ENCODE measurements at regions not wholly inside any gene's neighbourhood (a gene's known extent, or its start where the extent isn't known, plus 50 kb on each side); places are given as distances from the start of the nearest gene placed in this dataset.

DNA sequence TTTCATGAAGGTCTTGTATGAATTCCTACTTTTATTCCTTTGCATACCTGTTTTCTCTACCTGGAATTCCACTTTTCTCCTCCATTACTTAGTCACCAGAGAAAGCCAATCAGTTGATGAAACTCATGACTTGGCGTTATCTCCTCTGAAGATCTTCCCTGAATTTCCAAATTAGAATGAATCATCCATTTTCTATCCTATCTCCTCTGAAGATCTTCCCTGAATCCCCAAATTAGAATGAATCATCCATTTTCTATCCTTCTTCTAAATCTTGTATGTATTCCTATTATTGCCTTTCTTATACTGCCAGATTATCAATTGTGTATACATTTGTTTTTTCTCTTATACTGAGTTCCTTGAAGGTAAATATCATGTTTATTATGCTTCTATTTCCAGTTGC lies 440.4 kb downstream of the CCDC85A start:
- DNase-seq = no peak

DNA sequence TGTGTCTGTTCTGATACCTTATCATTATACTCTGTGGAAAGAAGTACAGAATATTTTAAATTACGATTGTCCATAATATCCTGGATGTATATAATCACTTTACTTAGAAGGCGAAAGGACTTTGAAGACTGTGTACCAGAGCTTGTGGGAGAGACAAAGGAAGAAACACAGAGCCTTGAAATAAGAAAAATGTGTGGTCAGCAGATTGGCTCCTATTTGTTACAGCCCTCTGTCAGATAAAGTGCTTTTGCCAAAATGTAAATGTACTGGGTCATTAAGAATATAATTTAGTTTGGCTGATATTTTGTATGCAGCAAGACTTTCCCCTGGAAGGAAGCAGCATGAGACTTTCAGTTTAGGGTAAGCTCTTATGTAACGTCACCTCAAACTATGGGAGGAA lies 443.1 kb downstream of the CCDC85A start:
- no peak for DNase-seq

DNA sequence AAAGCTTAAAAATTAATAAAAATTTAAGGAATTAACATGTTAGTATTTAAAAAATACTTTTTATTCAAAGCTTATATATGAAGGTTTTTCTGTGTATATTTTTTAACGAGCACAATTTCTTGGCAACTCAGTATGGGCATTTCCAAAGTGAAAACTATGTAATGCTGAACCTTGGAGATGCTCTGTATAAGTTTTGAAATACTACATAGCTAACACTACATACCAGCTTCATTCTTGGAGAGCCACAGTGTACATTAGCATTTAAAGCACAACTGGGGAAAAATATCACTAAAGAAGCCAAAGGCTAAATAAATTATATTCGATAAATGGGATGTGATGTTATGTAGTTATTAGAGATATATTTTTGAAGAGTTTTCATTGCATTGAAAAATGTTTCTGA lies 446.5 kb downstream of the CCDC85A start:
- no peak for DNase-seq

DNA sequence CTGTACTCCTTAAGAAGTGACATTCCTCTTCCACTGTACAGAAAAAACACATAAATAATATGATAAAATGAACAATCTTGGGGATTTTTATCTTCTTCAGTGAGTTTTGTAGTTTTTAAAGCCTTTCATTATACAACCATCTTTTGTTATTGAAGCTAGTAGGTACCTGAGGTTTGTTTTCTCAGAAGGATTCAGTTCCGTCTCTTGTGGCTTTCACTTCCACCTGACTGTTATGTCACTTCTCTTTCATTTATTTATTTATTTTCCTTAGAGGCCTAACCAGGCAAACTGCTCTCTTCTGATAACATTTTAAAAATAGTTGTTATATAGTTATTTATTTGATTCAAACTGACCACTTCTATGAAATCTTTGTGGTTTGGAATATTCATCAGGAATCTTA lies 464.2 kb downstream of the CCDC85A start:
- no peak for DNase-seq

DNA sequence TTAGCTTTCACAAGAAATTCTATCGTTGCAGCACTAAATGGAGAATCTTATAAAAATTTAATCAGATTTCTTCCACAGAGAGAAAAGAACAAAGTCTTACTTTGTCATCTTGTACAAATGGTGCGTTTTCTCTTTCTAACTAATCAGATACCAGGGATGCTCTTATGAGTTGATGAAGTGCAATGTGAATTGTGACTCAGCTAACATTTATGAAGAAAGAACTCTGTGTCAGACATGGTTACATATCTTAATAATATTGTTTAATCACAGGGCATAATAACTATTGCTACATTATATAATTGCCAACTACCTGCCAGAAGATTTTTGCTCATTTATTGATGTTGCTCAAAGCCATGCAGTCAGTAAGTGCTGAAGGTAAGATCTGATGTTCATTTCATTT lies 465.0 kb downstream of the CCDC85A start:
- no peak for DNase-seq

DNA sequence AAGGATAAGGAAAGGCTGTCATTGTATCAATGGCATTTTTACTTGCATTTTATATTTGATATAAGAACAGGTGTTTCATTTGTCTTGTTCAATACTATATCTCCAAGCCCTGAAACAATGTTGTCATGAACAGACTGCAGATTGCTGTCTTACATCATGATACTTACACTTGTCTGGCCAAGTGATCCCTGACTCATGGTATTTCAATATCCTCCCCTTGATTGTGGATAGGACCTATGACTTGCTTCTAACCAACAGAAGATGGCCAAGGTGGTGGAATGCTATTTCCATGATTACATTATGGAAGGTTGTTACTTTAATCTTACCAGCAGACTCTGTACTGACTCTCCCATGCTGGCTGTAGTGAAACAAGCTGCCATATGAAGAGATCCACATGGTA lies 471.1 kb downstream of the CCDC85A start:
- no peak for DNase-seq

DNA sequence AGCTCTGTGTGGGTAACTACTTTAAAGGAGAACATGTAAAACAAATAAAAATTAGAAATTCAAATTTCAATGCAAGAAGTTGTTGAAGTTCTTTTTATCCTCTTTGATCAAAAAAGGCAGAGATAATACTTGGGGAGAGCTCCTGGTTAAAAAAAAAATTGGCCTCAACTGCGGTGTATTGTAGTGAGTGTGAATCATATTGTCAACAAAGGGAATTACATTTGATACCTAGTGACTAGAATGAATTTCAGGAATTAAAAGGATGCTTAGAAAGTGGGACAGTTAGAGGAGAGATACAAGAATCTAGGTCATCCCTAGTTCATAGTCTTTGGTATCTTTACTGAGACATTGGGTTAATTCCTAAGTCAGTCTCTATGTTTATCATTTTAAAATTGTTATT lies 473.0 kb downstream of the CCDC85A start:
- no peak for DNase-seq

DNA sequence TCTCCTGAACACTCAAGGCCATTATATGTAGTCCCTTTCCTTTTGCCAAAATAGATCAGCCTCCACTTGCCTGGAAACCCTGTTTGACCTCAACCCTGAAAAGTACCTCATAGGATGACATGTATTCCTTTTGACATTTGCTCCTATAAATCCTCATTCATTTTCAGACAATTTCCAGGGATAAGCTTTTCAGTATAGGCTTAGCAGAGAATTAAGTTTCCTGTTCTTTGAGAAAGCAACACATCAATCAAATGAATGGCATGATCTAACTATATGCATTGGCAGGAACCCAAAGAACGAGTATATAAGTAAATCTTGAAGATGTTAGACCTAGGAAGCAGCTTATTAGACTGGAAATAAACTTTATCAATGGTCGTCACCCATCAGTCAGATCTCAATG lies 483.0 kb downstream of the CCDC85A start:
- no peak for DNase-seq

DNA sequence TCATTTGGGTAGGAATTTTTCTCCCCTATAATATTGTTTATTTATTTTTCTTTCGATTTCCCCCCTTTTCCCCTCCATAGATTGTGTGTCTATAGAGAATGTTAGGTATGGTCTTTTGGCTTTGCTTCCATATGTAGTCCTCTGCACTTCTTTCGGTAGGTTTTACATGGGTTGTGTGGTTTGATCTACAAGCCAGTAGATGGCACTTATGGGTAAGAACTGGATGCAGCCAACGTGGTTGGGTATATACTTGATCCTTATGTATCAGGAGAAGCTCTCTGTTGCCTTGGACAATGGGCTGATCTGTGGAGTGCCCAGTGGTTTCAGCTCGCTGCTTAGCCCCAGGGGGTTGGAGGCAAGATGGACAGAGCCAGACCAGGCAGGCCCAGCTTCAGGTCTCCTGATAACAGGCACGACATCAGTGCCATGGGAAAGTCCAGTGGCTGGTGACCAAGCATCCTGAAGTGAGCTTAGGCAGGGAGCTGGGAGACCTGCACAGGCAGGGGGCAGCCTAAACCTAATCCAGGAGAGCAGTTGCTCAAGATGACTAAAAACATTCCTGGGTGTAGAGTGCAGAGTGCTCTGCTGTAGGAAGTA lies 488.3 kb downstream of the CCDC85A start:
- no peak for DNase-seq

DNA sequence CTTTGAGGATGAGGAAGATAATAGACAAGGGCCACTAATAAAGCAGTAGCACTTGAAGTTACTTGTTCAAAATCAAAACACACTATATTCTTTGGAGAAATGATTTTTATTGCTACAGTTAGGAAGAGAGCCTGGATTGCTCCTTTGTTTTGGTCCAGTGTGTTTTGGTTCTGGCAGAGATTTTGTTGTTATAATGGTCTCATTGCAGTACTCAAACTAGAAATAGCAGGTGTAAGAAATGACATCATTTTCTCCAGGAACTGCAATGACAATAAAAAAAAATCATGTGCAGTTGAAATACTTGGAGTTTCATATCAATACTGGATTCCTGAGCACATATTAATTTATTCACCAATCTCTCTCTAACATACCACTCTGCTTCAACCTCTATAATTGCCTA lies 490.3 kb downstream of the CCDC85A start:
- no peak for DNase-seq

DNA sequence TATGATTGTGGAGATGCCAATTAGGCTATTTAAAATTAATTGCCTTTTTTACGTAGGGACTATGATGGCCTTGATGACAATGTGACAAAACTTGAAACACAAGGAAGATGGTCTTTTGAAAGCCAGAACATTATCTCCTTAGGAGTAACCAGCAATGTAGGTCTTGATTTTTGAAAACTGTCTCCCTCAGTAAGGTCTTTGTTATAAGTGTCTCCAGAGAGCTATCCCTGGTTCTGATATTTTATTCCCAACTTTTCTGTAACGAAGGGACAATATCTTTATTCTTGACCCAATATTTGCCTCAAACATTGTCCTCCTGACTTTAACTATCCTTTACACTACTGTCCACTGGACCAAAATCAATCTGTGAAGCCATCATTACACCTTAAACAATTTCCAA lies 493.2 kb downstream of the CCDC85A start:
- no peak for DNase-seq

DNA sequence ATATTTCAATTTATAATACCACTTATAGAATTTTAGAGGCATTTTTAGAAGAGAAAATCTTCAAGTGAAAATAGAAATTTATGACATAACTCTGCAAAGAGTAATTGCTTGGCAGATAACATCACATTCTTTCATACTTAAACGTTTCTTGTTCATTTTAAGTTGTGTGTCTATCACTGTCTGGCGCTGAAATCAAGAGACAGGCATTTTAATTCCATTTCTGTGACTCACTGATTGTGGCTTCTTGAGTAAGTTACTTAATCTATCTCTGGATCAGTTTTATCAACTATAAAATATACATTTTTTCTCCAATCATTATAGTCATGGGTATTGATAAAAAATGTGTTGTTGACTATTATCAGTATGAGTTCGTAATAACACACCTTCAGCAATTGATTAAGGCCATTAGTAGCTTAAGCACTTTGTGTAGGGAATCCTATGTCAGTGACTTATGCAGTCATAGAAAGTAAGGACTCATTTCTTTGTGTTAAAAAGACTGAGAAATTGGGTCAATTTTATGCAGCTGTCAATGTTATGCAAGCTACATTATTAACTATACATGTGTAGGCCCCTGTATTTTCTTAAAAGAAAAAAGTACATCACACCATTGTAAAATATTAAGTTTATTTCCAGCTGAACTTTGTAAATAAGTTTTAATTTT lies 497.3 kb downstream of the CCDC85A start:
- no peak for DNase-seq

DNA sequence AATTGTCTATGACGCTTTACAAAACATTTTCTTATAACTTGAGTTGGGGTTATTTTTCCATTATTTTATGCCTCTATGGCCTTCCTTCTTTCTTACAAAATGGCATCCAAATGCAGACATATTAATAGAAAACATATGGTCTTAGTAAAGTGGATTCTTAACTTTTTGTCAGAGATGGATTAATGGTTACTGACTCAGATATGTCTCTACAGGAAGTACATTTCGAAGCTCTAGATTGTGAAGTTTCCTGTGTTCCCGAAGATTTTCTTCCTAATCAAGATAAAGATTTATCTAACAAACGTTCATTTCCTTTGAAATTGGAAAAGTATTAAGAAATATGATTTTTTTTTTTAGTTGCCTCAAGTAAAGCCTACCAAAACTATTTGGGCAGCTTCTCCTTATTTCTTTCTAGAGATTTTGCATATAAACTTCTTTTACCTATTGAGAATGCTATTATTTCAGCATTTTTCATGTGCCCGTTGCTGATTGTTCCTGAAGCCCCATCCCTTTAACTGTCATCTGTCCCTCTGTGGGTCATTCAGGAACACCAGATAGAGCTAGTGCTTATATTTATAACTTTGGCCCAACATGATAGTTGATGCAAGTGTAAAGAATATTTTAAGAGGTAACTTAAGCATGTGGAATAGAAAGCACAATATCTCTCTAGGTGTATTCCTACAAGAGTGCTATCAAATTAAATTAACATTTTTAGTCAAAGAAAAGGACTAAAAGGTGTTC lies 498.0 kb downstream of the CCDC85A start:
- DNase-seq = no peak

DNA sequence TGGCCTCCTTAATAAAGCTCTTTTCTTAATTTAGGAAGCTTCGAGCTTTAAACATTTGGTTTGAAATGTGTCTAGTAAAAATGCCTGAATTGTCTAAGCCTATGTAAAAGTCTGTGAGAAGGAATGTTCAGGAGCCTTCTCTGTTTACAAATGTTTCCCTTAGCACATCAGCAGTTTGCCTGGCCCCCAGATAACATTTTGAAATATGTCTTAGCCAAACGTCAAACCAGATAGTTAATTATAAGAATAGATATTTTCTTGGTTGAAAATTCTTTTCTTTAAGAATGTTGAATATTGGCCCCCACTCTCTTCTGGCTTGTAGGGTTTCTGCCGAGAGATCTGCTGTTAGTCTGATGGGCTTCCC lies 498.6 kb downstream of the CCDC85A start:
- DNase-seq = no peak

DNA sequence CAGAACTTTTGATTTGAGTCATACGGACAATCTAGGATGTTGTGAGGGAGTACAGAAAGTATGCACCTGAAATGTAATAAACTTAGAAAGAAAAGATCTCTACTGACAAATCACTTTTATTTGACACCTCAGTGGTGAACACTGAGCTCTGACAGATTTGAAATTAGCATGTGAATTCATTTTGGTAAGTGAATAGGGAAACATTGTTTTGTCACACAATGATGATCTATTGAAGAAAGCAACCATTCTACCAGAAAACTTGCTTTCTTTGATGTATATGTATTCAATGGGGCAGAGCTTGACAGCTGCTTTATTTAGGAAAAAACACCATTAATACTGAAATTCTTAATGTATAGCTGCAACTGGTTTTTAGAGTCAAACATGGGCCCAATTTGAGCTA lies 500.5 kb downstream of the CCDC85A start:
- no peak for DNase-seq

DNA sequence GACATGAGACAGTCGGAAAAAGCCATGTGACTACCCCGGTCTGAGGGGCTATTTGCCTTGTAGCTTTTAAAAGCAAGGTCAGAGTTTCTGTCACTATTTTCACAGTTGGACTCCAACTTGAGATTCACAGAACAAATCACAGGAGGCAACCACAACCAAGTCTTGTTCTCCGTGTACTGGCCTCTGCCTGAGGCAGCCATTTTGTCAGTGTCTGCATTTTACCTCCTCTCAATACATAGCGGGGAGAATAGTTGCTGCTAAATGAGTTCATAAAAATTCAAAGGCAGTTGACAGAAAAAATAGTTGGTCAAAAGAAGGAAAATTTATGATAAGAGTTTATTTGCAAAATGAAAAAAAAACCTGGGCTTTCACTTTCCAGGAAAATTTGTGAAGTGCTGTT lies 501.4 kb downstream of the CCDC85A start:
- no peak for DNase-seq

DNA sequence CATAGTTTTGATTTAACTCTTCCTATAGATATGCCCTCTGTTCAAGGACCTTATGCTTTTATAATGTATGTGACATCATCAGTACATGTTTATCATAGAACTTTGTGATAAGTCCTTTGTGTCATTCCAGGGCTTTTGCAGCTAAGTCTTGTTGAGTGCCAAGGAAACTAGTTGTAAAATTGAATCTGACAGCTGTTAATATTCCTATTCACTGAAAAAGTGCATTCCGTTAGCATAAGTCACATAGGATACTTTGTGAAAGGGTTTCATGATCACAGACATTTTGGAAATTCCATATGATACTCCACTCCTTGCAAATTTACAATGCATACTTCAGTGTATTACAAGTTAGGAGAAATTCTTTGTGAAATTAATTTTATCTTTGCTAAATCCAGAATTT lies 503.4 kb downstream of the CCDC85A start:
- DNase-seq = no peak

DNA sequence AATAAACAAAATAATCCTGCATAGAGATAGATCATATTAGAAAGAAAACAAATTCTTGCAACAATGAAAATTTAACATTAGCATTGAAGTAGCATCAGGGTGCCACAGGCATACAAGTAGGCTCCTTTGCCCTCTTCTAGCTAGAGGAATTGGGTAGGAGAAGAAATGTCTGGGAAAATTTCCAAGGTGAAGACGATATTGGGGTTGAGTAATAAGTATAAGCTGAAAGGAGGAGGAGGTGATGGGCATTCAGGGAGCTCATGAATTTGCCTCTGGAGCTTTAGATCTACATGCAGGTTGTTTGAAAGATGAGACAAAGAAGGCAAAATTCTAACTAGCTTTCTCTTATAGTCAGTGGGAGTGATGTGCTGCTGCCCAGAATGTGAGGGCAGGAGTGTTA lies 504.9 kb downstream of the CCDC85A start:
- DNase-seq = no peak

DNA sequence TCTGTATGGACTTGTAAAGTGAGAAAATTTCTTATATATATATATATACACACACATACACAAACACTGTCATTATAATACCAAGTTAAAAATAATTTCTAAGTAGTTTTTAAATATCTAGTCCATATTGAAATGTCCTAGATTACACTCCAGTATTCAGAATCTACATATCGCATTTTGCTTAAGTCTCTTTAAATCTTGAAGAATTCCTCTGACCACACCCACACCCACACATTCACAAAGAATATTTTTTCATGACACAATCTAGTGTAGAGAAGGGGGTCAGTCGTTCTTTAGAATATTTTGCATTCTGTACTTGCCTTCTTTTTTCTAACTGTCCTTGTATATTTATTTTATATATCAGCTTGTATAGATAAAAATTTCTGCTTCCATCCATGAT lies 509.7 kb downstream of the CCDC85A start:
- no peak for DNase-seq

DNA sequence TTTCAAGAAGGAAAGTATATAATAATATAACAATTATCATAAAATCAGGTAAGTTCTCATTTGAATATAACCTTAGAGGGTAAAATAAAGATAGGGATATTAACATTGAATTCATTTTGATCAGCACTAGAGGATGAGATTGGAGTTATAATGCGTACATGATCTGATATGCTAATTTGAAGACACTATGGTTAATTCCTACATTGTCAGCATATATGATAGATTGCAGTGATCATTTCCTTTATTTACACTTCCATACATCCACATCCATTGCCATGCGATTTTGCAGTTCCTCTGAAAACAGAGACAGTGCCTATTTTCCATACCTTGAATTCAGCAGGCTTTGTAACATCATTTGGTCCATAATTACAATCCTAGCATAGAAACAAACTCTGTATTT lies 519.2 kb downstream of the CCDC85A start:
- DNase-seq = no peak

DNA sequence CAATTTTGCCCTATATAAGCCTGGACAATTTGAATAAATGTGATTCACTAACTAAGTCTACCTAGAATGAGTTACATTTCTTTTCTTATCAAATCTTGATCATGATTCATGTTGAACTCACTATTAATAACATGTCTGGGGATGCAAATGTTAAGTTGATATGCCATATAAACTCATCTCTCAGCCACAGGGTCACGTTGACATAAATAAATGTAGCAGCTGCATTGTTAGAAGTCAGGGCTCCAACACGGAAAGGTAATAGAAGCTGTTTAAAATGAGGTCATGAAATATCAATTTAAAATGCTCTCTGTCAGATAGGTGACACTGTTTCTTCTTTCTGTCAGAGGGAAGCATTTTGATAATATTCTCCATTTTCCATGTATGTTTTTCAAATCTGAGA lies 521.9 kb downstream of the CCDC85A start:
- DNase-seq = no peak

DNA sequence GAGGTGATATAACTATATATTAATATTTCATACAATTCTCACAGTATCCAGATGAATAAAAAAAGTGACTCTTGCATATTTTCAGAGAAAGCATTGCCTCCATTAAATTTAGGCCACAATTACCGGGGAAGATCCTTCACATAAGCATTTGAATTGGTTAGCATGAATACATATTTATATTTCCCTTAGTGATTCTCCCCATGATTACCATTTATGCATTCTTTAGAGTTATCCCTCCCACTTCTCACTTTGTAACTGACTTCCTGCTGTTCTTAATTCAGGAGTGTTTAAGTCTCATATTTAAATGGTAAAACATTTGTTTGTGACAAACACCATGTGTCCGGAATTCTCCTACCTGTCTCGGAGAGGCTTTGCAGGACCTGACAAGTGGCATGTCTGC lies 523.4 kb downstream of the CCDC85A start:
- DNase-seq = no peak

DNA sequence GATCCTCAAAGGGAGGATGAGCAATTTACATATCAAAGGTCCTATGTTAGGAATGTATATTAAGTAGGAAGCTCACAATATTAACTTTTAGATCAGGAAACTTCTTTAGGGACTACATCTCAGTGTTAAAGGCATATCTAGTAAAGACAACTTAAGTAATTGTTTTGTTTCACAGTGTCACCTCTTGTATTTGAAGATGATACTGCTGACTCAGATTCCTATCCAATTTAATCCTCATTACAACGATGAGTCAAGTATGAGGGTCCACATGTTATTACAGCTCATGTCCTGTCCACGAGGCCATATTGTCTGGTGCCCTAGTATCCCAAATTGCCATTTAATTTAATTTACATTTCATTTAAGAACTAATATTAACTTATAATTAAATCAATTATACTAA lies 523.9 kb downstream of the CCDC85A start:
- DNase-seq = no peak

DNA sequence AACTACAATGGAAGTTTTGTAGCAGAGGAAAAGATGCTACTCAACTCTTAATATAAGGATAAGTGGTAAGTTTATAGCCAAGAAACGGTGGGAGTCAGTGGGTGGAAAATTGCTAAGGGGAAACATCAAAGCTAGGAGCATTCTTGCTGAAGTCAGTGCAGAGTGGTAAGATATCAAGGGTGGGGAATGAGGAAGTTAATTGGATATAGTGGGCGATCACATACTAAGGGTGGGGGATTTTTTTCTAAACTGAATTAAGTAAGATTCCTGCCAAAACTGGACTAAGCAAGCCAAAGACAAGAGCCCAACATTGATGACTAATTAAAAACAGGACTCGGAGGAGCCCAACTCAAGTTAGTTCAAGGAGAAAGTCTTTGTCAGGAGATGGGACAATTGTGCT lies 525.4 kb downstream of the CCDC85A start:
- no peak for DNase-seq

DNA sequence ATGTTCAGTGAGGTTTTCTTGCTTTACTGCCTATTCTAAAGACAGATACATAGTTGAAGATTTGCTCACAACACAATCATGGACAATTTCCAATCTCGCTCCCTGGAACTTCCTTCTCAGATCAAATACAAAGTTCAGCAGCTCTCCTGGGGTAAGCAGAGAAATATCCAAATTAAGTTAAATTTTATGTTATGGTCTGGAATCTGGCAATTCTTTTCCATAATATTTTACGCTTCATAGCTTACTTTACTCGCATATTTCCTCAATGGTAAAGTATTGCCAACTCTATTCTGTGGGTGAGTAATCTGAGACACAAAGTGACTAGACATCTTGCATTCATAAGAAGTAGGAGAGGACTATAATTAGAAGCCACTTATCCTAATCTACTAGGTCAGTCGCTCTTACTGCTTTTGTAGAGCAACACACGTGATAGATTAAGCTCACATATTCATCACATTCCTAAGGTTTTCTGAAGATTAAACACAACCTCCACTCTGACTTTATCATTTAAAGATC lies 529.4 kb downstream of the CCDC85A start:
- no peak for DNase-seq
